WTC11 (cell line): ENCODE measurements at regions not wholly inside any gene's neighbourhood (a gene's known extent, or its start where the extent isn't known, plus 50 kb on each side); places are given as distances from the start of the nearest gene placed in this dataset.

Experiments
- ATAC-seq: fragments of 200-7000 bp; cut with Tn5 transposase; 2 replicates; pipeline ENCODE4 v1.10.0; 2021; ENCODE audit warnings: mild to moderate bottlenecking, moderate library complexity
- CTCF ChIA-PET: fragments of 300-600 bp; sonication (Branson Sonifier 250); formaldehyde crosslinking; loops from one replicate; lab custom pipeline; 2021; ENCODE audit warnings: antibody characterized with exemption; lab: Charles Lee
- POLR2A ChIA-PET: fragments of 350-600 bp; sonication (Branson Sonifier 250); formaldehyde crosslinking; loops from one replicate; lab custom pipeline; 2021; ENCODE audit warnings: antibody characterized with exemption; lab: Charles Lee
- DNase-seq: peaks from one replicate; pipeline ENCODE4 v3.0.0; 2021; ENCODE audit warnings: low spot score
- H3K27ac Mint-ChIP-seq: 2 replicates; pipeline ENCODE4 v1.8.0; 2021; ENCODE audit warnings: mixed read lengths
- H3K27me3 Mint-ChIP-seq: 2 replicates; pipeline ENCODE4 v1.8.0; 2021; ENCODE audit warnings: low read depth, mild to moderate bottlenecking, moderate library complexity, mixed read lengths
- H3K36me3 Mint-ChIP-seq: 2 replicates; pipeline ENCODE4 v1.8.0; 2021; ENCODE audit warnings: mixed read lengths
- H3K4me1 Mint-ChIP-seq: 2 replicates; pipeline ENCODE4 v1.8.0; 2022; ENCODE audit warnings: mixed read lengths
- H3K4me3 Mint-ChIP-seq: 2 replicates; pipeline ENCODE4 v1.8.0; 2021; ENCODE audit warnings: mild to moderate bottlenecking, moderate library complexity, mixed read lengths
- H3K9me3 Mint-ChIP-seq: 2 replicates; pipeline ENCODE4 v1.8.0; 2021; ENCODE audit warnings: mixed read lengths
- CBFB ChIP-seq: sonication (generic); formaldehyde crosslinking; IDR thresholded peaks from 2 replicates; pipeline ENCODE4 v1.8.1; 2022; ENCODE audit warnings: mild to moderate bottlenecking, low read depth, missing genetic modification reagents
- ELF4 ChIP-seq: sonication (generic); formaldehyde crosslinking; IDR thresholded peaks from 2 replicates; pipeline ENCODE4 v1.8.1; 2022; ENCODE audit warnings: low read depth, mild to moderate bottlenecking, moderate library complexity, missing genetic modification reagents
- ESRRA ChIP-seq: sonication (generic); formaldehyde crosslinking; IDR thresholded peaks from 2 replicates; pipeline ENCODE4 v1.8.1; 2022; ENCODE audit warnings: mild to moderate bottlenecking, missing genetic modification reagents, borderline replicate concordance
- HMGA2 ChIP-seq: fragments of 250-450 bp; sonication (Bioruptor Pico); IDR thresholded peaks from 2 replicates; pipeline ENCODE4 v1.4.0; 2021; ENCODE audit warnings: mild to moderate bottlenecking, moderate library complexity
- NR2C2 ChIP-seq: sonication (generic); formaldehyde crosslinking; IDR thresholded peaks from 2 replicates; pipeline ENCODE4 v1.8.0; 2022; ENCODE audit warnings: mild to moderate bottlenecking, missing genetic modification reagents
- RORB ChIP-seq: fragments of 250-450 bp; sonication (Bioruptor Pico); IDR thresholded peaks from 2 replicates; pipeline ENCODE4 v1.9.0; 2021; ENCODE audit warnings: mild to moderate bottlenecking
- SMAD3 ChIP-seq: sonication (generic); formaldehyde crosslinking; IDR thresholded peaks from 2 replicates; pipeline ENCODE4 v1.8.0; 2022; ENCODE audit warnings: missing genetic modification reagents, mild to moderate bottlenecking, borderline replicate concordance
- SMAD4 ChIP-seq: sonication (generic); formaldehyde crosslinking; IDR thresholded peaks from 2 replicates; pipeline ENCODE4 v1.8.0; 2022; ENCODE audit warnings: mild to moderate bottlenecking, missing genetic modification reagents
- ZBTB21 ChIP-seq: sonication (generic); formaldehyde crosslinking; IDR thresholded peaks from 2 replicates; pipeline ENCODE4 v1.8.1; 2023; ENCODE audit warnings: mild to moderate bottlenecking, missing genetic modification reagents, borderline replicate concordance
- ZNF121 ChIP-seq: sonication (generic); formaldehyde crosslinking; IDR thresholded peaks from 2 replicates; pipeline ENCODE4 v1.8.0; 2023; ENCODE audit warnings: missing genetic modification reagents
- ZNF232 ChIP-seq: sonication (generic); formaldehyde crosslinking; IDR thresholded peaks from 2 replicates; pipeline ENCODE4 v1.8.0; 2022; ENCODE audit warnings: mild to moderate bottlenecking, missing genetic modification reagents
- ZNF671 ChIP-seq: fragments of 250-450 bp; sonication (Bioruptor Pico); IDR thresholded peaks from 2 replicates; pipeline ENCODE4 v1.8.0; 2021; ENCODE audit warnings: mild to moderate bottlenecking
- TF ChIP-seq, protein P1 (sequence below): sonication (generic); formaldehyde crosslinking; IDR thresholded peaks from 2 replicates; pipeline ENCODE4 v1.8.1; 2022; ENCODE audit warnings: mild to moderate bottlenecking, missing genetic modification reagents, moderate library complexity, borderline replicate concordance
- TF ChIP-seq, protein P2 (sequence below): fragments of 250-450 bp; sonication (Bioruptor Pico); IDR thresholded peaks from 2 replicates; pipeline ENCODE4 v1.9.0; 2021; ENCODE audit warnings: mild to moderate bottlenecking
- TF ChIP-seq, protein P3 (sequence below): fragments of 250-450 bp; sonication (Bioruptor Pico); conservative IDR thresholded peaks from 2 replicates; pipeline ENCODE4 v1.9.0; 2021; ENCODE audit warnings: mild to moderate bottlenecking
- TF ChIP-seq, protein P4 (sequence below): sonication (generic); formaldehyde crosslinking; IDR thresholded peaks from 2 replicates; pipeline ENCODE4 v1.8.0; 2022; ENCODE audit warnings: mild to moderate bottlenecking, missing genetic modification reagents
- TF ChIP-seq, protein P5 (sequence below): fragments of 200-600 bp; IDR thresholded peaks from 2 replicates; pipeline ENCODE4 v1.8.0; 2022; ENCODE audit warnings: antibody characterized with exemption
- TF ChIP-seq, protein P6 (sequence below): sonication (generic); formaldehyde crosslinking; IDR thresholded peaks from 2 replicates; pipeline ENCODE4 v1.8.1; 2023; ENCODE audit warnings: mild to moderate bottlenecking, missing genetic modification reagents, moderate library complexity

DNA sequence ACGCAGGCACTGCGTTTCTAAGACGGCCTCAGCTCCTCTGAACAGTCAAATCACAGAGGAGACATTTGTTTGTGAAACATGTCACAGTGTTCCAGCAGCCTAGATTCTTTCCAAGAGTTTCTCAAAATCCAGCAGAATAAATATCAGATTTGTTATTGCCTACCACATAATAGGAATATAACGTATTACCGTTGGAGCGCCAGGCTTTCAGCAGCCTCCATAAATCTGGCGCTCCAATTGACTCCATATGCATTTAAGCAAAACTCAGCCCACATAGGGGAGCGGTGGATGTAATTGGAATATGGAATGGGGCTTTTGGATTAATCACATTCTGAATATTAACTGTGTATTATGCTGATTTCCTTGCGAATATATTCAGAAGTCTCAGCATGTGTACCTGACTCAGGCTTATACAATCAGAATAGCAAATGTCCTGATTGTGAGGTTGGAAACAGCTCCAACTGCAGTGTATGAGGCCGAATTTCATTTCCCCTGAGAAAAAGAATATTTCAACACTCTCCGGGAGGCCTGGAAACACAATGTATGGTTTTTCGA, 174.0 kb downstream of the ASCL4 start:
- Mint-ChIP-seq H3K9me3 (no peaks in the 10 kb centered on the region), H3K4me1 (no peaks in the 10 kb centered on the region), H3K27ac (no peak overlapping the region), H3K36me3 (no peaks in the 10 kb centered on the region), H3K4me3 (no peak overlapping the region), H3K27me3 (peaks cover 15% of the 10 kb centered on the region; the same call in 1 of the 2 replicates)
- DNase-seq = no peak
- TF ChIP-seq ELF4 = no peak
- TF ChIP-seq, protein P1, sequence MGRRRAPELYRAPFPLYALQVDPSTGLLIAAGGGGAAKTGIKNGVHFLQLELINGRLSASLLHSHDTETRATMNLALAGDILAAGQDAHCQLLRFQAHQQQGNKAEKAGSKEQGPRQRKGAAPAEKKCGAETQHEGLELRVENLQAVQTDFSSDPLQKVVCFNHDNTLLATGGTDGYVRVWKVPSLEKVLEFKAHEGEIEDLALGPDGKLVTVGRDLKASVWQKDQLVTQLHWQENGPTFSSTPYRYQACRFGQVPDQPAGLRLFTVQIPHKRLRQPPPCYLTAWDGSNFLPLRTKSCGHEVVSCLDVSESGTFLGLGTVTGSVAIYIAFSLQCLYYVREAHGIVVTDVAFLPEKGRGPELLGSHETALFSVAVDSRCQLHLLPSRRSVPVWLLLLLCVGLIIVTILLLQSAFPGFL (CRISPR knock-in tag) = no peak
- TF ChIP-seq ESRRA (CRISPR knock-in tag) = no peak
- TF ChIP-seq HMGA2 (CRISPR knock-in tag) = no peak
- no peak for TF ChIP-seq CBFB (CRISPR knock-in tag)
- no peak for TF ChIP-seq SMAD3 (CRISPR knock-in tag)
- TF ChIP-seq, protein P2, sequence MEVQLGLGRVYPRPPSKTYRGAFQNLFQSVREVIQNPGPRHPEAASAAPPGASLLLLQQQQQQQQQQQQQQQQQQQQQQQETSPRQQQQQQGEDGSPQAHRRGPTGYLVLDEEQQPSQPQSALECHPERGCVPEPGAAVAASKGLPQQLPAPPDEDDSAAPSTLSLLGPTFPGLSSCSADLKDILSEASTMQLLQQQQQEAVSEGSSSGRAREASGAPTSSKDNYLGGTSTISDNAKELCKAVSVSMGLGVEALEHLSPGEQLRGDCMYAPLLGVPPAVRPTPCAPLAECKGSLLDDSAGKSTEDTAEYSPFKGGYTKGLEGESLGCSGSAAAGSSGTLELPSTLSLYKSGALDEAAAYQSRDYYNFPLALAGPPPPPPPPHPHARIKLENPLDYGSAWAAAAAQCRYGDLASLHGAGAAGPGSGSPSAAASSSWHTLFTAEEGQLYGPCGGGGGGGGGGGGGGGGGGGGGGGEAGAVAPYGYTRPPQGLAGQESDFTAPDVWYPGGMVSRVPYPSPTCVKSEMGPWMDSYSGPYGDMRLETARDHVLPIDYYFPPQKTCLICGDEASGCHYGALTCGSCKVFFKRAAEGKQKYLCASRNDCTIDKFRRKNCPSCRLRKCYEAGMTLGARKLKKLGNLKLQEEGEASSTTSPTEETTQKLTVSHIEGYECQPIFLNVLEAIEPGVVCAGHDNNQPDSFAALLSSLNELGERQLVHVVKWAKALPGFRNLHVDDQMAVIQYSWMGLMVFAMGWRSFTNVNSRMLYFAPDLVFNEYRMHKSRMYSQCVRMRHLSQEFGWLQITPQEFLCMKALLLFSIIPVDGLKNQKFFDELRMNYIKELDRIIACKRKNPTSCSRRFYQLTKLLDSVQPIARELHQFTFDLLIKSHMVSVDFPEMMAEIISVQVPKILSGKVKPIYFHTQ (CRISPR knock-in tag) = no peak
- no peak for TF ChIP-seq ZNF121
- TF ChIP-seq SMAD4 (CRISPR knock-in tag) = no peak
- TF ChIP-seq ZBTB21 (CRISPR knock-in tag) = no peak
- ChIA-PET POLR2A (no interaction called here), CTCF (interaction anchor here (0.8 kb wide), 1 partner anchor 36 kb away, joined by 3 read pairs; no protein-coding TSS in a partner anchor)
- ATAC-seq = no peak

DNA sequence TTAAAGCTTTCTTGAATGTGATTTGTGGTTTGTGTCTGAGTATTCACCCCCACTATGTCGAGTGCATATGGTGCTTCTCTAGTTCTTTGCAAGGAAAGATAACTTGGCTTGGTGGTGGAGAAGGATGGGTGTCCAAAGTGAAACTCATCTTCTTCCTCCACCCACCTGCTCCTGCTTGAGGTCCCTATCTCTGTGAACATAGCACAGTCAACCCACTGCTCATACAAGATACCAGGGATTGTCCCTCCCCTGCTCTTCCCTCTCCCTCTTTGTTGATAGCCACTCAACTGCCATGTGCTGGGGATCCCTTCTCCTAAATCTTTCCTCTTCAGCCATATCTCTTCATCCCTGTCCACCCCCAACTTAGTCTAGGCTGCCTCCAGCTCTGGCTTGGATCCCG, 176.5 kb downstream of the ASCL4 start:
- Mint-ChIP-seq H3K4me1 (no peaks in the 10 kb centered on the region), H3K36me3 (no peaks in the 10 kb centered on the region), H3K9me3 (no peaks in the 10 kb centered on the region), H3K27ac (no peak overlapping the region), H3K4me3 (no peak overlapping the region), H3K27me3 (peaks cover 8% of the 10 kb centered on the region)
- TF ChIP-seq RORB (CRISPR knock-in tag) (no peak), ZNF671 (CRISPR knock-in tag) (no peak), NR2C2 (CRISPR knock-in tag) (no peak), ZNF232 (no peak)
- TF ChIP-seq, protein P3, sequence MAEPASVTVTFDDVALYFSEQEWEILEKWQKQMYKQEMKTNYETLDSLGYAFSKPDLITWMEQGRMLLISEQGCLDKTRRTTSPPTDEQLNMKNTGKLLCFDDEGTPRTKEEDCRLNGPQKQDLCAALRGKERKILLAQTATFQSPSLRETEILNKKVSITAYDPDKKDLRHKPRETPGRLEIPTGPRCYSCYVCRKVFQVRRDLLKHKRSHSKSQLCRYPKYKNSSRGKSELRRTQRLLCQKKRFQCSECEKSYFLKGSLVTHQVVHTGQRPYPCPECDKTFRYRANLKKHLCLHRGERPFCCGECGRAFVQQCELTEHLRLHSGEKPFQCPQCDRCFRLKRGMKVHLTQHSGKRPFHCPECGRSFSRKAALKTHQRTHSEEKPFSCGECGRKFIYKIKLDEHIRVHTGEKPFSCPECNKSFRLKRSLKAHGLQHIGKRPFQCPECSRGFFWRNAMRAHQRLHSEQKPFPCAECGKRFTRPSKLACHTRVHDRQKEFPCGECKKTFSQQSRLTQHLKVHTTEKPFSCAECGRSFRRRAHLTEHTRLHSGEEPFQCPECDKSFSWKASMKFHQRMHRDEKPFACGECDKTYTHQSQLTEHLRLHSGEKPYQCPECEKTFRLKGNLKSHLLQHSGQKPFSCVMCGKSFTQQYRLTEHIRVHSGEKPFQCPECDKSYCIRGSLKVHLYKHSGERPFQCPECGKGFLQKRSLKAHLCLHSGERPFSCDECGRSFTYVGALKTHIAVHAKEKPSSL (CRISPR knock-in tag) = no peak
- TF ChIP-seq, protein P4, sequence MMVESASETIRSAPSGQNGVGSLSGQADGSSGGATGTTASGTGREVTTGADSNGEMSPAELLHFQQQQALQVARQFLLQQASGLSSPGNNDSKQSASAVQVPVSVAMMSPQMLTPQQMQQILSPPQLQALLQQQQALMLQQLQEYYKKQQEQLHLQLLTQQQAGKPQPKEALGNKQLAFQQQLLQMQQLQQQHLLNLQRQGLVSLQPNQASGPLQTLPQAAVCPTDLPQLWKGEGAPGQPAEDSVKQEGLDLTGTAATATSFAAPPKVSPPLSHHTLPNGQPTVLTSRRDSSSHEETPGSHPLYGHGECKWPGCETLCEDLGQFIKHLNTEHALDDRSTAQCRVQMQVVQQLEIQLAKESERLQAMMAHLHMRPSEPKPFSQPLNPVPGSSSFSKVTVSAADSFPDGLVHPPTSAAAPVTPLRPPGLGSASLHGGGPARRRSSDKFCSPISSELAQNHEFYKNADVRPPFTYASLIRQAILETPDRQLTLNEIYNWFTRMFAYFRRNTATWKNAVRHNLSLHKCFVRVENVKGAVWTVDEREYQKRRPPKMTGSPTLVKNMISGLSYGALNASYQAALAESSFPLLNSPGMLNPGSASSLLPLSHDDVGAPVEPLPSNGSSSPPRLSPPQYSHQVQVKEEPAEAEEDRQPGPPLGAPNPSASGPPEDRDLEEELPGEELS (CRISPR knock-in tag) = no peak
- TF ChIP-seq, protein P5, sequence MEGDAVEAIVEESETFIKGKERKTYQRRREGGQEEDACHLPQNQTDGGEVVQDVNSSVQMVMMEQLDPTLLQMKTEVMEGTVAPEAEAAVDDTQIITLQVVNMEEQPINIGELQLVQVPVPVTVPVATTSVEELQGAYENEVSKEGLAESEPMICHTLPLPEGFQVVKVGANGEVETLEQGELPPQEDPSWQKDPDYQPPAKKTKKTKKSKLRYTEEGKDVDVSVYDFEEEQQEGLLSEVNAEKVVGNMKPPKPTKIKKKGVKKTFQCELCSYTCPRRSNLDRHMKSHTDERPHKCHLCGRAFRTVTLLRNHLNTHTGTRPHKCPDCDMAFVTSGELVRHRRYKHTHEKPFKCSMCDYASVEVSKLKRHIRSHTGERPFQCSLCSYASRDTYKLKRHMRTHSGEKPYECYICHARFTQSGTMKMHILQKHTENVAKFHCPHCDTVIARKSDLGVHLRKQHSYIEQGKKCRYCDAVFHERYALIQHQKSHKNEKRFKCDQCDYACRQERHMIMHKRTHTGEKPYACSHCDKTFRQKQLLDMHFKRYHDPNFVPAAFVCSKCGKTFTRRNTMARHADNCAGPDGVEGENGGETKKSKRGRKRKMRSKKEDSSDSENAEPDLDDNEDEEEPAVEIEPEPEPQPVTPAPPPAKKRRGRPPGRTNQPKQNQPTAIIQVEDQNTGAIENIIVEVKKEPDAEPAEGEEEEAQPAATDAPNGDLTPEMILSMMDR = no peak
- TF ChIP-seq, protein P6, sequence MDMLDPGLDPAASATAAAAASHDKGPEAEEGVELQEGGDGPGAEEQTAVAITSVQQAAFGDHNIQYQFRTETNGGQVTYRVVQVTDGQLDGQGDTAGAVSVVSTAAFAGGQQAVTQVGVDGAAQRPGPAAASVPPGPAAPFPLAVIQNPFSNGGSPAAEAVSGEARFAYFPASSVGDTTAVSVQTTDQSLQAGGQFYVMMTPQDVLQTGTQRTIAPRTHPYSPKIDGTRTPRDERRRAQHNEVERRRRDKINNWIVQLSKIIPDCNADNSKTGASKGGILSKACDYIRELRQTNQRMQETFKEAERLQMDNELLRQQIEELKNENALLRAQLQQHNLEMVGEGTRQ (CRISPR knock-in tag) = no peak
- POLR2A ChIA-PET = no interaction called here
- CTCF ChIA-PET = no interaction called here
- DNase-seq (no peak), ATAC-seq (no peak)
